Uterus (tissue), 2 donors: ENCODE measurements at regions not wholly inside any gene's neighbourhood (a gene's known extent, or its start where the extent isn't known, plus 50 kb on each side); places are given as distances from the start of the nearest gene placed in this dataset.

ENCODE experiments used
- CTCF ChIP-seq, 4 experiments: fragments of 200-600 bp in 2 of 4; fragments of 450-650 bp in 2 of 4; sonication (generic) in 2 of 4; IDR thresholded peaks; one replicate each; pipeline ENCODE4 v1.5.1; 2016 to 2019; ENCODE audit warnings: antibody characterized with exemption in 4 of 4, mild to moderate bottlenecking in 2 of 4, moderate library complexity in 1 of 4
- POLR2A ChIP-seq, 2 donors: fragments of 450-650 bp; IDR thresholded peaks; one replicate each; pipeline ENCODE4 v1.6.1; 2016; ENCODE audit warnings: antibody characterized with exemption in 2 of 2, mild to moderate bottlenecking in 1 of 2, moderate library complexity in 1 of 2

GRCh38 chr22:34293324-34293723 lies 373.0 kb upstream of the LARGE1 start:
- TF ChIP-seq CTCF (IDR thresholded peaks at IDR 0.05) (no peak), POLR2A (IDR thresholded peaks at IDR 0.05) (no peak)
